HFF-Myc (cell line): ENCODE measurements at regions not wholly inside any gene's neighbourhood (a gene's known extent, or its start where the extent isn't known, plus 50 kb on each side); places are given as distances from the start of the nearest gene placed in this dataset.

Experiments
- DNase-seq: peaks from one replicate; pipeline ENCODE4 v3.0.0-alpha.2; 2011; ENCODE audit warnings: low read depth; ENCODE audit errors: extremely low read depth
- H3K4me3 ChIP-seq: replicated peaks from 2 replicates; pipeline ENCODE4 v1.5.1; 2011; ENCODE audit warnings: low read depth, mild to moderate bottlenecking, control low read depth, low read length
- CTCF ChIP-seq: IDR thresholded peaks from 2 replicates; pipeline ENCODE4 v1.5.1; 2012; ENCODE audit warnings: mild to moderate bottlenecking, low read depth, low read length, control low read depth; ENCODE audit errors: missing control alignments

GRCh38 chr3:66656609-66657008 is 155.8 kb upstream of the LRIG1 start:
- TF ChIP-seq CTCF = no peak
- H3K4me3 ChIP-seq = no peak overlapping the region
- no peak for DNase-seq

- H3K4me3 ChIP-seq = no peak overlapping the region
- TF ChIP-seq CTCF = no peak
- DNase-seq = no peak
Observed at GRCh38 chr3:66659056-66659455, 158.2 kb upstream of the LRIG1 start.

- TF ChIP-seq CTCF = no peak
- no peak for DNase-seq
- H3K4me3 ChIP-seq = no peak overlapping the region
Observed at GRCh38 chr3:66661628-66662027, 160.8 kb upstream of the LRIG1 start.

GRCh38 chr3:66662894-66663293 is 162.1 kb upstream of the LRIG1 start:
- no peak for TF ChIP-seq CTCF
- no peak for DNase-seq
- H3K4me3 ChIP-seq = no peak overlapping the region

GRCh38 chr3:66665021-66665695 is 164.3 kb upstream of the LRIG1 start:
- no peak for DNase-seq
- no peak overlapping the region for H3K4me3 ChIP-seq
- TF ChIP-seq CTCF = no peak

- no peak for DNase-seq
- TF ChIP-seq CTCF = no peak
- no peak overlapping the region for H3K4me3 ChIP-seq
Observed at GRCh38 chr3:66666362-66666761, 165.5 kb upstream of the LRIG1 start.

GRCh38 chr3:66667263-66667662 is 166.4 kb upstream of the LRIG1 start:
- no peak for DNase-seq
- H3K4me3 ChIP-seq = no peak overlapping the region
- TF ChIP-seq CTCF = no peak
